Head of caudate nucleus (tissue), 42 donors: ENCODE measurements at regions not wholly inside any gene's neighbourhood (a gene's known extent, or its start where the extent isn't known, plus 50 kb on each side); places are given as distances from the start of the nearest gene placed in this dataset.

Experiments
- DNase-seq, 42 donors: peaks; one replicate each; pipeline versions ENCODE4 v3.0.0 to v3.0.0-alpha.2; 2020 to 2021; ENCODE audit warnings: mixed read lengths in 7 of 42
- intact Hi-C: fragments of 100-400 bp; cut with DNase I; formaldehyde crosslinking; loops from one replicate; pipeline ENCODE4 v1.15.0; 2022

DNA sequence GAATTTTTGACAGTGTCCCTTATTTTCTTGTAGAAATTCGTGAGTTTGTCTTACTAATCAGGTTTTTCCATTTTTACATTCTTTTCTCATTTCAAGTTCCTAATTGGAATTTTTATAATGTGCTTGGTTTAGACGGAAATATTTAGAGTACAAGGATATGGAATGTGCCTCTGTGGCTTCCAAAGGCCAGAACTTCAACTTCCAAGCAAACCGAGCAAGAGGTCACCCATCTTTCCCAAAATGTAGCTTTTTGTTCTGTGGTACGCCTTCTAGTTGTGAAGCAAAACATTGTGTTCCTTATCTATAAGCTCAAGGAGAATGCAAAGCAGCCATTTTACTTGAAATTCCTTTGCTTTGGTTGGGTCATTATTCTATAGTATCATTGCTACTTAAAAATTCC is 212.8 kb upstream of the PACRGL start:
- DNase-seq, result no peak
- intact Hi-C loops, result no loop called here

DNA sequence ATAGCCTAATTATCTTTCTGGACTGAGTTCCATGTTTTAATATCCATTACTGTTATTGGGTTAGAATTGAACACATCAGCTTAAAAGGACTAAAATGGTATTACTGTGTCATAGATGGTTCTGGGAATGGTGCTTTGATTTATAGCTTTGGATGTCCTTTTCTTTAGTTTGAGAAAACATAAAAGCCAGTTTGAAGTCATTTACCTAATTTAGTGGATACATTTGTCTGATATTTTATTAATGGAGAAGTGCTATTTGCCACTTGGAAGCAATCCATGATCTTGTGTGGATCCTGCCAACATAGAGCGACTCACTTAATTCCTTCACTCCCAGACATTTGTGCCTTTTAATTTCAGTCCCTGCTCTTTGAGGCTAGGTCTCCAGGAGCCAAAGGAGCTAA is 212.4 kb upstream of the PACRGL start:
- intact Hi-C loops, result no loop called here
- DNase-seq, result no peak

DNA sequence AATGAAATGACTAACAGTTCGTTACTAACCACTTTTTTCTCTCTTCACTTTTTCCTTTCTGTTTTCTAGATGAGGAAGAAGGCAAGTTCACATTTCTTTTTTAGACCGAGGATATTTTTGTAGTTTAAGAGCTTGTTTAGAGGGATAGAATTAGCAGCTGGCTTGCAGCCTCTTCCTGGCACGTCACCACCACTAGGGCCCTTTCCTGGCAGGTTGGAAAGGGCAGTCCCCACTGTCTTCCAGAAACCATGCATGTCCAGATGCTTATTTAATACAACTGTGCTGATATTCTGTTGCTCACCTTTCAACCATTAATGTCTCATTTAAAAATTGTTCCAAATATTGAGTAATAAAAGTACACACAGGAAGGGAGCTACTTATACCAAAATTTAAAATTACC is 209.5 kb upstream of the PACRGL start:
- no peak for DNase-seq
- intact Hi-C loops, result no loop called here

DNA sequence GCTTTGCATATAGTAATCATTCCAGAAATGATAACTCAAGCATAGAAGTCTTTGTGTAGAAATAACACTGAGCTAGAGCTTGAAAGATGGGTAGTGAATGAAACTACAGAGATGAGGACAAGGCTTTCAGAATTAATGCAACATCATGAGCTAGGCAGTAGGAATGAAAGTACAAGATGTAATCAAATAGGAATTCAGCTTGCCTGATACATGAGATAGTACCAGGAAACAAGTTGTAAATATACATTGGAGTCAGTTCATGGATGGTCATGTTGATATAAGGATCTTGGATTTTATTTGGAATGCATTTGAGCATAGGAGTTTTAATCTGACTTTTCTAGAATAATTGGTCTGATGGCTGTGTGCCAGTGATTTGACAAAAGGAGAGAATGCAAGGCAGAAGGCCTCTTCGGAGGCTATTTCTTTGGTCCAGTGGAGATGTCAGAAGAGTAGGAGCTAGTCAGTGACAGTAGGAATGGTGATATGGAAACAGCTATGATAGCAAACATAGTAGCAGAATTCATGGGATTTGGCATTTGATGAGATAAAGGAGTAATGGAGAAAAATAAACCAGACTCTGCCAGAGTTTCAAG is 206.4 kb upstream of the PACRGL start:
- intact Hi-C loops, result no loop called here
- no peak for DNase-seq

DNA sequence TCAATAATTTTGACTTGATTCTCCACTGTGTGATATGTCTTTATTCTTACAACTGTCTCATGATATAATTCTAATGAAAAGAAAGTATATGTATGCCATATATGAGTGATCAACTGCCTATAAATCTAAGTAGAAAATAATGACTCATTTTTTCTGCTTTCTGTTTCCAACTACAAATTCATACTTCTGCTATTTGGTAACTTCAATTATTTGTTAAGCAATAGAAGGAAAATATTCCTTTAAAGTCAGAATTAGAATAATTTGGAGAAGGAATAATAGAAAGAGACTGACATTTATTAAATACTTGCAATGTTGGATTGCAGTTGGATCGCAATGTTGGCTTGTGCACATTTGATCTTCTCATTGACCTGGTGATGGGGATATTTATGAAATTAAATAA is 204.2 kb upstream of the PACRGL start:
- intact Hi-C loops, result no loop called here
- DNase-seq, result no peak

DNA sequence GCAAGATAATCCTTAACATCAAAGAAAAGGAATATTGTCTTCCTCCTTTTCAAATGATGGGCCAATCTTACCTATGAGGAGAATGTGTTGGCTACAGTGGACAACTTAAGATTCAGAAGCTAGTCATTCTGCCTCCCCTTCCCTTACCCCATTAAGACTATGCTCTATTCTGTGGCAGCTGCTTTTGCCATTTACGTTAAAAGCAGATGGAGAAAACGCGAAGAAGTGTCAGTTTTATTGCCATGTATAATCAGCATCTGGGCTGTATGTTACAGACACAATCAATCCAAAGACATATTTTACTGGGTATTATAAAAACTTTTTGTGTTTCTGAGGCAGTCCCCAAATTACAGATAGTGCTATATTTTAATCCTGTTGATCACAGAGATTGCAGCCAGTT is 196.1 kb upstream of the PACRGL start:
- DNase-seq, result no peak
- intact Hi-C loops, result no loop called here

DNA sequence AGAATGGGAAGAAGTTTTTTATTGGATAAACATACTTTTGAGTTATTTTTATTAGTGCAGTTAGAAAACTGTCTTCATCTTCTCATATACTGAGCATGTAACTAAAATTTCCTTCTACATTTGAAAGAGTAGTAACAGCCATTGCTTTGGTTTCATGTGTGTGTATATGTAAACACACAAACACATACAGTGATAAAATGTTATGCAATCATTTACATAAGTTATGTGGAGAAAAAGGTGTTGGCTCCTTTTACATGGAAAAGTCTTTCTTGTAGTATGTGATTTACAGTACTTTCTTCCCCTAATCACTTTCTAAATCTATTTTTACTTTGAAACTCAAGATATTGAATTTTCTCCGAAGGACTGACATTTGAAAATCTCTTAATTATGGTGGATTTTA is 194.3 kb upstream of the PACRGL start:
- DNase-seq, result no peak
- intact Hi-C loops, result no loop called here

DNA sequence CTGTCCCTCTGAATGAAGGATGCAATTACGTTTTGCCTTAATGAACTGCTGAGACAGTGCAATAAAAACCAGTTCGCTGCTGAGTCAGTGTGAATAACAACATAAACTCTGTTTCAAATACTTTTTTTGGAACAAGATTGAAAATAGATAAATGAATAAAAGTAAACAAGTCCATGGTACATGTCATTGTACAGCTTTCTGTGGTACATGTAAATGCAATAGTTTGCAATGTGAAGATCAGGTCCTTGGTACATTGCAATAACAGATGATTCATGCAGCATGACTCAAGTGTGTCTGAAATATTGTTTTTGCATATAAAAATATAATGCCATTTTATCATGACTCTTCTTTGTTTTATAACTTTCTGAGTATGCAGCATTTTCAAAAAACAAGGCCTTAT is 193.4 kb upstream of the PACRGL start:
- intact Hi-C loops, result no loop called here
- DNase-seq, result no peak

DNA sequence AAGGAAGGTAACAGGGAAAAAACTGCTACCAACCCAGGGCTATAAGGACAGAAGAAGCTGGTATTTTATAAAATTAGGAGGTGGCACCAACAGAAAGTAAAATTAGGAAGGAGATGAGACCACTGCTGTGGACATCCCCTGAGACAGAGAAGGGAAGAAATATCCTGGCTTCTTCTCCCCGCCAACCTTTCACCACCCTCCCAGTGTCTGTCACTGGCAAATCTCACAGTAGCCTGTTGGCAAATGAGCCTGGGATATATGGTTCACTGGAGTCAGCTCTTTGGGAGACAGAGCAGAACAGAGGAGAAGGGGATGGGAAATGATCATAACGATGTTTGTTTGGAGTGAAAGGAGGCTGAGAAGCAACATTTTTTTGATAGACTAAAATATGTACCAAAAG is 190.9 kb upstream of the PACRGL start:
- intact Hi-C loops, result no loop called here

DNA sequence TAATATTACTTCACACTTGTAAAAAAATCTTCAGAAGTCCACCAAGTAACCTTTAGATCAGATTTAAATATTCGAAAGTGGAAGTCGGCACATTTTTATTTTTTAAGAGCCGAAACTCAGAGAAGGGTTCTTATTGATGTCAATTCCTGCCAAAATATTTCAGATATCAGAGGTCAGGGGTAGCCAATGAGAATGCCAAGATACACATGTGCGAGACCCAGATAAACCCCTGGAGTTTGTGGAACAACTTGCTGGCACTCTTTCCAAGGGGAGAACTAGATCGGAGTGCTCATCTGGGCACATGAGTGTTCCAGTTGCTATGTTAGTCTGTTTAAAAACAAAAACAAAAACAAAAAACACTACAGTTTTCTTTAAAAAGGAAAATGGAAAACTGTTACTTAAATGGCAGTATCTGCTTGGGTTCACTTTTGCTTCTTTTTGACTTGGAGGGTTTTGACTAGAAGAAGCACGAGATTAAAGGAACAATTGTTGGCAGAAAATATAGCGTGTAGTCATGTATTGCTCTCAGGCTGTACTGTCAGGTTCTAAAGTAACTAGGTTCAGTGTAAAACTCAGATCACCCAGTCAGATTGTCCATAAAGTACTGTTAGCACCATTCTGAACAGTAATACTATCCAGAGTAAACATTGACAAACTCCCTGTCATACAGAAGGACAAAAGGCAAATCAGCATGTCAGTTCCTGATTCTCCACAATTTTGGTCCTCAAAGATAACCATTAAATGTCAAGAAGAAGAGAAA is 188.0 kb upstream of the PACRGL start:
- intact Hi-C loops, result no loop called here
- no peak for DNase-seq

More for the DNA sequence above, 190.9 kb upstream of the PACRGL start:
- DNase-seq, result no peak

DNA sequence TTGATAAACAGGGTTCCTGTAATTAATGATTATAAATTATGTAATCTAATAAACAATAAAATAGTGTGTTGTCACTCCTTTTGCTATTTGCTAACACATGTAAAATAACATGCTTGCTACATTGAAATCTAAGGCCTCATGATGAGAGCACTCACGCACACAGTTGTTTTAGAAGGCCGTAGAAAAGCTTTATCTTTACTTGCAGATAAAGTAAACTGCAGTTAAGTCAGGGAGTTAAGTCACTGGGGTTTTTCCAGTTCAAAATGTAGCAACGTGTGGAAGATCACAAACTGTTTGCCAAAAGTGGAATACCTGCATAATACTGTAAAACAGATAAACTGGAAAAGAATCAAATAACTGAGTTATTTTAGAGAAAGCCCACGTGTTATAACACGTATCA is 187.3 kb upstream of the PACRGL start:
- no peak for DNase-seq

DNA sequence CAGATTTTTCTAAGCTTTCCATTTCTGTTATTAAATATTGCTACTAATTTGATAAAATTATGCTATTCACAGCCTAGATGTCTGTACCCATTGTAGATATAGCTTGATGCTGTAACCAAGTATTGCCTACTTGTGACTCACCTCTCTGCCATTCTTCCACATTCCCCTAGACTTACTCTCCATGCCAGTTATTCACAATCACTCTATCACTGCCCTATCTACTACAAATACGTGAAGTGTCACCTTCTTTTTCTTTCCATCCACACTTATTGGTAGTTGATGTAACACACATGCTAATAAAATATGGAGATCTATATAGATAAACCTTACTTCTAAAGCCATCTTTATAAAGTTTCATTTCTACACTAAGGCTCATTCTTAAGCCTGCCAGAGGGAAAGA is 179.4 kb upstream of the PACRGL start:
- no peak for DNase-seq
- intact Hi-C loops, result no loop called here

More for the DNA sequence above, 187.3 kb upstream of the PACRGL start:
- intact Hi-C loops, result no loop called here

DNA sequence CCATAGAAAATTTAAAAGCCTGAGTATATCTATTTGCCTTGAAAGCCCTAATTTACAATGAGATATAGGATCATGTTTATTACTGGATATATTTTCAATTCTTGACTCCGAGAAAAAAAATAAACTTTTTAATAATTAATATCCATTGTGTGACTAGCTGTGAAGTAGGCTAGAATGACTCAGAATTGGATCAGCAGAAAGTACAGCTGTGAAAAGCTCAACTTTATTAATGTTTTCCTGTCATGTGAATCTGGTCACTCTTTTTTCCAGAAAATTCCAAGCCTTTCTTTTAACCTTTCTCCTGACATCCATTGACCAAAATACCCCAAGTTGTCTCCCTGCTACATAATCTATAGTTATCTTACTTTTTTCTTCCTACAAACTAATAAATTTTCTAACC is 171.8 kb upstream of the PACRGL start:
- DNase-seq, result no peak
- intact Hi-C loops, result no loop called here

DNA sequence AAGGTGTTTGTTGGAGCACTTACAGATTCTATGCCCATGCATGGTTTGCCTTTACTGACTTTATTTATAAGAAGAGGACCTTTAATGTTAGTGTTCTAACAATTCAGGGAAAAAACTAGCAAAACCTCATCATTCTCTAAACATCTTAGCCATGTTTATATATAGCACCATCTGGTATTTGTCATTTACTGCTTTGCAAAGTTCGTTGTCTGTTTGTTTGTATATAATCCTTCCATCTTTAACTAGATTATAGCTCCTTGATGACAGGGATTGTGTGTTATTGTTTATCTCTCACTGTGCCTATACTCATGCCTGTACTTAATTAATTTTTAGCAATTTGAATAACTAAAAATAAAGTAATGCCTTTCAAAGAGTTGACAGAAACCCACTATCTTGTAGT is 170.6 kb upstream of the PACRGL start:
- DNase-seq, result no peak
- intact Hi-C loops, result loop anchor here (10.0 kb wide), 1 partner anchor 95 kb away; no protein-coding TSS in a partner anchor

DNA sequence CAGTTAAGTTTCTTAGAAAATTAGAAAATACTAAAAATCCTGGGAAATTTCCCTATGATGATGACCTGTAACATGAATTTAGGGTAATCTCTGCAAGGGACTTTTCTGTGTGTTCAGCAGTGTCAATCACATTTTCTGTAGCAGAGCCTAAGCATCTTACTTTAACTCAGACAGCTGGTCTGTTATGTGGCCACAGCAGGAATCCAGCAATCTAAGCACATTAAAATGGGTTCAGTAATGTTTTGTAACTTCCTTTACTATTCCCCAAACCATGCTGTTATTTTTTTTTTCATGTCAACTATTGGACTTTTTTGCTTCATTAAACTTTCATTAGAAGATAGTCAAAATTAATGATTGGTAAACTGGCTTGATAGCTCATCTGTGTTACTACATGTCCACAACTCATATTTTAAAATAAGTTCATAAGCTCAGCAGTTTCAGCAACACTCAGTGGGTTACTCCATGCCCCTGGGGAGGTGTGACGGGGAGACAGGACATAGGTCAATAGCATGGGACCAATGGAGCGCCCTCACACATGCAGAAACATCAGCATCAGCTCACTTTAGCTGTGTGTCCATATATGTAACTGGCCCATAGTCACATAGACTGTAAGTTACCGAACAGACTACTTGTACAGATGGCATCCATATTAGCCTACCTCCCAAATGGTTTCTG is 168.0 kb upstream of the PACRGL start:
- no peak for DNase-seq
- intact Hi-C loops, result loop anchor here (10.0 kb wide), 1 partner anchor 97 kb away; no protein-coding TSS in a partner anchor

DNA sequence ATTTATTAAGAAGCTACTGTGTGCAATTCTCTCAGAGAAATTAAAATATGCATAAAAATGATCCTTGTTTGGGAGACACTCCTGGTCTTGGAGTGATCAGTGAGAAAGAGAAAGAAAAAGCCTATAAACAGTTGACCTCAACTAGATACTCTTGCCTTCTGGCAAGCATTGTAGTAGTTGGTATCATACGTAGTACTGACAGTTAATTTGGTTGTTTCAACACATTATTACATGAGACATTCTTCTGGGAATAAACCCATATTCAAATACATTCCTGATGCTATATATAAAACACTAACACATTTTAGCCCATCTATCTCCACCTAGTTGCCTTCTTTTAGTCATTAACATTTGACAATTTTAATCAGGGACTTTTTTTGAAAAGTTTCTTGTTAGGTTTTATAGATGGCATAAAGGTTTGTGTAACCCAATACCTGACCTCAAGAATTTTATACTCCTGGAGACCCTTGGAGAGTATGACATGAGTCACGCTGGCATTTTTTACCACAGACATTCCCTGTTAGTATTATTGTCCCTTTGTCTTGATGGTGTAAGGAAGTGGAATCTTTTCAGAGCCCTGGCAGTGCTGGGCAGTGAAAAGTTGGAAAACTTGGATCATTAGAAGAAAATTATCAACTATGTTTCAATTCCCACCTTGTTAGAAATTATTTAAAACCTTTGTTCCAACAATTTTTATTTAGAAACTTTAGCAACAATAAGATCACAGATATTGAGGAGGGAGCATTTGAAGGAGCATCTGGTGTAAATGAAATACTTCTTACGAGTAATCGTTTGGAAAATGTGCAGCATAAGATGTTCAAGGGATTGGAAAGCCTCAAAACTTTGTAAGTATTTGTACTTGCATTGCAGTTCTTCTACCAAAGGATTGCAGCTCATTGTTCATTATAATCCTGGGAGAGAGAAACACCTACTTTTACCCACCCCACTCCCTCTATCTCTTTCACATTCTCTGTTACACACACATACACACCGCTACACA is 167.1 kb upstream of the PACRGL start:
- intact Hi-C loops, result loop anchor here (10.0 kb wide), 1 partner anchor 98 kb away; no protein-coding TSS in a partner anchor
- DNase-seq, result no peak

DNA sequence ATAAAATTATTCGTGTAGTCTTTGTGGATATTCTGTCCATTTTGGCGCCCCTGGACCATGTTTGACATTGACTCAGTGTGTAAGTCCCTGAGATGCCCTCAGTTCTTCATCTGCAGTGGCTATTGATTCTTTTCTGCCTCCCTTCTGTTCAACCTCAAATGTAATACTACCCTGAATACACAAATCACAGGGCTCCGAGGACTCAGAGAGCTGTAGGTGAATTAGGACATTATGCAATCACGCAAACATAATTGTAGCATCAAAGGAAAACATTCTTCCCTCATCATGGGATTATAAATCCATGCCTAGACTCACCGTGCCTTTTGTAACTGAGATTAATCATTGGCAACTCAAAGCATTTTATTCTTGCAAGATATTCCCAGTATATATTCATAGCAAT is 161.4 kb upstream of the PACRGL start:
- intact Hi-C loops, result loop anchor here (10.0 kb wide), 1 partner anchor 104 kb away; no protein-coding TSS in a partner anchor
- DNase-seq, result no peak

DNA sequence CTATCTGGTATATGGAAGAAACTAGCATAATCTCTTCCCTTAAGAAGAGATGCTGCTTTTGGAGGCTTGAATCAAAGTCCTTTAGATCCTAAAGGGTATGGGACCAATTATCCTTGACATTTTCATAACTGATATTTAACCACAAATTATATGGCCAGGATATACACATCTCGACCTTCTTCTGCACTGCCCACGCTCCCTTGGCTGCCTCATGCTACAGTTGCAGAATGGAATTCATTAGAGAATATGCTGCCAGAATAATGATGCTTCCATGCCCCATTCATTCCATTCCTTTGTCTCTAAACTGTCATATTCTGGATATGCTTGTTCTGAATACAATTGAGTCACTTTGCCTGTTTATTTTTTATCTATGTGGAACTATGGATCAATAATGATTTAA is 157.1 kb upstream of the PACRGL start:
- intact Hi-C loops, result loop anchor here (5.0 kb wide), 1 partner anchor 236 kb away; no protein-coding TSS in a partner anchor
- DNase-seq, result no peak

DNA sequence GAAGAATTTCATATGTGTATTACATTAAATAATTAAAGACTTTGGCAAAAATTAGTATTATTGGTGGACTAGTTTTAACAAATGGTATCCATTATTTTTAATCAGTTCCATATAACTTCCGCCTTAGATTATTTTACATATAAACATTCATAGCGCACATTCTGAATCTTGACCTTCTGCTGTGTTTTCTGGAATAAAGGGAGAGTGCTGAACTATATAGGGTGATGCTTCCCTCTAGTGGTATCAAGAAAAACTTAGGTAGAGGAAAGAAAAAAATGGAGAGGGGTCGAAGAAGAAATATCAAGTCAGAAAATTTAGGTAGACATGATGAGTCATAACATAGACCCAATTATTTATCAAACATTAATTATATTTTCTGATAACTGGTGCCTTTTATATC is 155.6 kb upstream of the PACRGL start:
- intact Hi-C loops, result loop anchor here (5.0 kb wide), 1 partner anchor 237 kb away; no protein-coding TSS in a partner anchor
- DNase-seq, result no peak
